ENCODE measurements at regions not wholly inside any gene's neighbourhood (a gene's known extent, or its start where the extent isn't known, plus 50 kb on each side); places are given as distances from the start of the nearest gene placed in this dataset.

- no peak overlapping the region for H3K4me3 ChIP-seq (ENCODE audit: low read length in 2 of 2)
- H3K27me3 ChIP-seq (ENCODE audit: insufficient read depth, low read length): no peaks in the 10 kb centered on the region
- no peaks in the 10 kb centered on the region for H3K4me1 ChIP-seq (ENCODE audit: insufficient read depth, low read length)
- no peaks in the 10 kb centered on the region for H3K36me3 Mint-ChIP-seq
- no peaks in the 10 kb centered on the region for H3K9me3 ChIP-seq (ENCODE audit: control insufficient read depth in 1 of 2, low read length in 2 of 2)
- no peak overlapping the region for H3K27ac ChIP-seq (ENCODE audit: low read depth, low read length)
- peak overlapping the region in 1 of 7 donors; percentile 39 for H3K27ac Mint-ChIP-seq
- intact Hi-C loops (cut with micrococcal nuclease): no loop called here
- no peak for DNase-seq
- POLR2A ChIA-PET (ENCODE audit: partially characterized antibody): no interaction called here
- no peaks in the 10 kb centered on the region for H3K27me3 Mint-ChIP-seq
- CTCF ChIA-PET (ENCODE audit: partially characterized antibody): no interaction called here
- no peak overlapping the region for H3K4me3 Mint-ChIP-seq
- H3K36me3 ChIP-seq (ENCODE audit: insufficient read depth, low read length): no peaks in the 10 kb centered on the region
- peaks cover 2 to 12% (median 6%) of the 10 kb centered on the region in 8 donors for H3K9me3 Mint-ChIP-seq
- H3K4me1 Mint-ChIP-seq: no peaks in the 10 kb centered on the region
These were observed 372.7 kb upstream of the FAT3 start for GRCh38 chr11:91851908-91852307.

GRCh38 chr11:91850533-91851275 lies 373.9 kb upstream of the FAT3 start:
- no peaks in the 10 kb centered on the region for H3K27me3 ChIP-seq (ENCODE audit: insufficient read depth, low read length)
- H3K4me3 Mint-ChIP-seq: no peak overlapping the region
- no peak overlapping the region for H3K27ac ChIP-seq (ENCODE audit: low read depth, low read length)
- no peaks in the 10 kb centered on the region for H3K4me1 Mint-ChIP-seq
- no peak overlapping the region for H3K27ac Mint-ChIP-seq
- H3K27me3 Mint-ChIP-seq: no peaks in the 10 kb centered on the region
- POLR2A ChIA-PET (ENCODE audit: partially characterized antibody): no interaction called here
- no peaks in the 10 kb centered on the region for H3K36me3 Mint-ChIP-seq
- H3K36me3 ChIP-seq (ENCODE audit: insufficient read depth, low read length): no peaks in the 10 kb centered on the region
- H3K4me1 ChIP-seq (ENCODE audit: insufficient read depth, low read length): no peaks in the 10 kb centered on the region
- peaks cover 2 to 12% (median 6%) of the 10 kb centered on the region in 8 donors for H3K9me3 Mint-ChIP-seq
- intact Hi-C loops (cut with micrococcal nuclease): no loop called here
- H3K9me3 ChIP-seq (ENCODE audit: control insufficient read depth in 1 of 2, low read length in 2 of 2): no peaks in the 10 kb centered on the region
- no peak for DNase-seq
- no peak overlapping the region for H3K4me3 ChIP-seq (ENCODE audit: low read length in 2 of 2)
- CTCF ChIA-PET (ENCODE audit: partially characterized antibody): interaction anchor here (0.9 kb wide), 1 partner anchor 13 kb away, joined by 3 read pairs; no protein-coding TSS in a partner anchor

GRCh38 chr11:91850021-91850420 lies 374.6 kb upstream of the FAT3 start:
- Mint-ChIP-seq H3K27me3 (no peaks in the 10 kb centered on the region), H3K27ac (no peak overlapping the region), H3K4me1 (no peaks in the 10 kb centered on the region), H3K4me3 (peak overlapping the region in 1 of 8 donors; percentile 49), H3K36me3 (no peaks in the 10 kb centered on the region), H3K9me3 (peaks cover 2 to 12% (median 6%) of the 10 kb centered on the region in 8 donors)
- no peaks in the 10 kb centered on the region for H3K36me3 ChIP-seq (ENCODE audit: insufficient read depth, low read length)
- no peaks in the 10 kb centered on the region for H3K9me3 ChIP-seq (ENCODE audit: control insufficient read depth in 1 of 2, low read length in 2 of 2)
- no peaks in the 10 kb centered on the region for H3K4me1 ChIP-seq (ENCODE audit: insufficient read depth, low read length)
- ChIA-PET CTCF (ENCODE audit: partially characterized antibody) (interaction anchor here (0.9 kb wide), 1 partner anchor 14 kb away, joined by 3 read pairs; no protein-coding TSS in a partner anchor), POLR2A (ENCODE audit: partially characterized antibody) (no interaction called here)
- no peak overlapping the region for H3K4me3 ChIP-seq (ENCODE audit: low read length in 2 of 2)
- no peaks in the 10 kb centered on the region for H3K27me3 ChIP-seq (ENCODE audit: insufficient read depth, low read length)
- no peak for DNase-seq
- no peak overlapping the region for H3K27ac ChIP-seq (ENCODE audit: low read depth, low read length)
- intact Hi-C loops (cut with micrococcal nuclease): no loop called here

GRCh38 chr11:91846649-91847048 lies 378.0 kb upstream of the FAT3 start:
- H3K27me3 Mint-ChIP-seq: no peaks in the 10 kb centered on the region
- no peaks in the 10 kb centered on the region for H3K27me3 ChIP-seq (ENCODE audit: insufficient read depth, low read length)
- H3K27ac Mint-ChIP-seq: no peak overlapping the region
- no peak overlapping the region for H3K4me3 Mint-ChIP-seq
- H3K36me3 ChIP-seq (ENCODE audit: insufficient read depth, low read length): no peaks in the 10 kb centered on the region
- peaks cover 0 to 12% (median 3%) of the 10 kb centered on the region in 8 donors for H3K9me3 Mint-ChIP-seq
- DNase-seq: no peak
- ChIA-PET POLR2A (ENCODE audit: partially characterized antibody) (no interaction called here), CTCF (ENCODE audit: partially characterized antibody) (no interaction called here)
- H3K27ac ChIP-seq (ENCODE audit: low read depth, low read length): no peak overlapping the region
- H3K4me1 Mint-ChIP-seq: no peaks in the 10 kb centered on the region
- no peak overlapping the region for H3K4me3 ChIP-seq (ENCODE audit: low read length in 2 of 2)
- no peaks in the 10 kb centered on the region for H3K9me3 ChIP-seq (ENCODE audit: control insufficient read depth in 1 of 2, low read length in 2 of 2)
- intact Hi-C loops (cut with micrococcal nuclease): no loop called here
- H3K4me1 ChIP-seq (ENCODE audit: insufficient read depth, low read length): no peaks in the 10 kb centered on the region
- H3K36me3 Mint-ChIP-seq: no peaks in the 10 kb centered on the region

- no peaks in the 10 kb centered on the region for H3K36me3 ChIP-seq (ENCODE audit: insufficient read depth, low read length)
- Mint-ChIP-seq H3K4me3 (no peak overlapping the region), H3K36me3 (no peaks in the 10 kb centered on the region), H3K4me1 (no peaks in the 10 kb centered on the region), H3K9me3 (peaks cover 0 to 9% (median 3%) of the 10 kb centered on the region in 8 donors), H3K27me3 (no peaks in the 10 kb centered on the region), H3K27ac (no peak overlapping the region)
- H3K9me3 ChIP-seq (ENCODE audit: control insufficient read depth in 1 of 2, low read length in 2 of 2): no peaks in the 10 kb centered on the region
- no peak overlapping the region for H3K4me3 ChIP-seq (ENCODE audit: low read length in 2 of 2)
- DNase-seq: no peak
- intact Hi-C loops (cut with micrococcal nuclease): no loop called here
- no peaks in the 10 kb centered on the region for H3K27me3 ChIP-seq (ENCODE audit: insufficient read depth, low read length)
- CTCF ChIA-PET (ENCODE audit: partially characterized antibody): no interaction called here
- POLR2A ChIA-PET (ENCODE audit: partially characterized antibody): no interaction called here
- H3K27ac ChIP-seq (ENCODE audit: low read depth, low read length): no peak overlapping the region
- H3K4me1 ChIP-seq (ENCODE audit: insufficient read depth, low read length): no peaks in the 10 kb centered on the region
These were observed 378.6 kb upstream of the FAT3 start for GRCh38 chr11:91846002-91846401.

- POLR2A ChIA-PET (ENCODE audit: partially characterized antibody): no interaction called here
- Mint-ChIP-seq H3K27me3 (no peaks in the 10 kb centered on the region), H3K36me3 (no peaks in the 10 kb centered on the region), H3K4me3 (no peak overlapping the region), H3K9me3 (peaks cover 0 to 9% (median 2%) of the 10 kb centered on the region in 8 donors), H3K4me1 (no peaks in the 10 kb centered on the region), H3K27ac (no peak overlapping the region)
- intact Hi-C loops (cut with micrococcal nuclease): no loop called here
- H3K27ac ChIP-seq (ENCODE audit: low read depth, low read length): no peak overlapping the region
- H3K9me3 ChIP-seq (ENCODE audit: control insufficient read depth in 1 of 2, low read length in 2 of 2): no peaks in the 10 kb centered on the region
- CTCF ChIA-PET (ENCODE audit: partially characterized antibody): no interaction called here
- H3K4me1 ChIP-seq (ENCODE audit: insufficient read depth, low read length): no peaks in the 10 kb centered on the region
- no peak overlapping the region for H3K4me3 ChIP-seq (ENCODE audit: low read length in 2 of 2)
- no peak for DNase-seq
- H3K27me3 ChIP-seq (ENCODE audit: insufficient read depth, low read length): no peaks in the 10 kb centered on the region
- no peaks in the 10 kb centered on the region for H3K36me3 ChIP-seq (ENCODE audit: insufficient read depth, low read length)
These were observed 383.9 kb upstream of the FAT3 start for GRCh38 chr11:91840640-91841240.

- ChIA-PET CTCF (ENCODE audit: partially characterized antibody) (no interaction called here), POLR2A (ENCODE audit: partially characterized antibody) (no interaction called here)
- H3K9me3 ChIP-seq (ENCODE audit: control insufficient read depth in 1 of 2, low read length in 2 of 2): no peaks in the 10 kb centered on the region
- peaks cover 0 to 9% (median 3%) of the 10 kb centered on the region in 8 donors for H3K9me3 Mint-ChIP-seq
- no peak overlapping the region for H3K4me3 ChIP-seq (ENCODE audit: low read length in 2 of 2)
- intact Hi-C loops (cut with micrococcal nuclease): no loop called here
- no peaks in the 10 kb centered on the region for H3K36me3 Mint-ChIP-seq
- H3K4me3 Mint-ChIP-seq: no peak overlapping the region
- no peak for DNase-seq
- no peaks in the 10 kb centered on the region for H3K4me1 ChIP-seq (ENCODE audit: insufficient read depth, low read length)
- no peaks in the 10 kb centered on the region for H3K36me3 ChIP-seq (ENCODE audit: insufficient read depth, low read length)
- no peak overlapping the region for H3K27ac ChIP-seq (ENCODE audit: low read depth, low read length)
- no peak overlapping the region for H3K27ac Mint-ChIP-seq
- H3K4me1 Mint-ChIP-seq: no peaks in the 10 kb centered on the region
- H3K27me3 ChIP-seq (ENCODE audit: insufficient read depth, low read length): no peaks in the 10 kb centered on the region
- no peaks in the 10 kb centered on the region for H3K27me3 Mint-ChIP-seq
These were observed 386.9 kb upstream of the FAT3 start for GRCh38 chr11:91837411-91838330.
